GM12878 (cell line): ENCODE measurements at regions not wholly inside any gene's neighbourhood (a gene's known extent, or its start where the extent isn't known, plus 50 kb on each side); places are given as distances from the start of the nearest gene placed in this dataset.
"Not testable (repeated sequence)": the region's sequence is repeated elsewhere in the genome, so short reads cannot be mapped to it uniquely, and the experiment has no call there.

Experiments used
- ATAC-seq: fragments of 200-7000 bp; cut with Tn5 transposase; 3 replicates; pipeline ENCODE4 v1.9.1; 2020; ENCODE audit warnings: mild to moderate bottlenecking, moderate library complexity
- BruUV-seq: library from RNA; stranded (reverse); fragments of 400-500 nt; replicated peaks from 2 replicates; lab custom pipeline; 2021; lab: Mats Ljungman, UMichigan
- CTCF ChIA-PET: fragments of 300-600 bp; sonication (Branson Sonifier 250); formaldehyde crosslinking; extraction: SDS; loops from one replicate; lab custom pipeline; 2021; ENCODE audit warnings: inconsistent platforms; lab: Yijun Ruan, JAX
- POLR2A ChIA-PET: fragments of 350-600 bp; formaldehyde crosslinking; extraction: SDS; loops from one replicate; lab custom pipeline; 2021; ENCODE audit warnings: inconsistent platforms; lab: Charles Lee
- RAD21 ChIA-PET: fragments of 300-600 bp; sonication (Branson Sonifier 250); formaldehyde crosslinking; loops from one replicate; lab custom pipeline; 2023; ENCODE audit warnings: antibody characterized with exemption; ENCODE audit not compliant: unreplicated experiment; lab: Charles Lee
- SMC1A ChIA-PET: fragments of 300-600 bp; sonication (Branson Sonifier 250); formaldehyde crosslinking; loops from one replicate; lab custom pipeline; 2023; ENCODE audit not compliant: unreplicated experiment, uncharacterized antibody; lab: Charles Lee
- DNase-seq: peaks from one replicate; pipeline ENCODE4 v3.0.0-alpha.2; 2011; ENCODE audit warnings: low read depth, low spot score
- FAIRE-seq: peaks from 3 replicates; lab custom pipeline; 2011; peaks lifted over from hg19 to GRCh38; lab: Jason Lieb, UNC
- H2AFZ ChIP-seq: 2 replicates; pipeline ENCODE4 v1.6.0; 2011; ENCODE audit warnings: low read depth, low read length, control low read depth; ENCODE audit not compliant: control insufficient read depth
- H3K27ac ChIP-seq: 2 replicates; pipeline ENCODE4 v1.5.1; 2011; ENCODE audit warnings: control low read depth; ENCODE audit not compliant: control insufficient read depth, insufficient read depth
- H3K27me3 ChIP-seq, 2 experiments: replicated peaks in 1 of 2; 2 replicates each; pipeline versions ENCODE4 v1.6.0 to v1.6.1; 2011; ENCODE audit warnings: low read length in 1 of 2; ENCODE audit not compliant: control insufficient read depth in 2 of 2, insufficient read depth in 2 of 2
- H3K36me3 ChIP-seq, 2 experiments: 2 replicates each; pipeline ENCODE4 v1.5.1; 2011; ENCODE audit warnings: low read length in 1 of 2; ENCODE audit not compliant: control insufficient read depth in 2 of 2, insufficient read depth in 2 of 2
- H3K4me1 ChIP-seq: 2 replicates; pipeline ENCODE4 v1.6.1; 2011; ENCODE audit warnings: mild to moderate bottlenecking, low read length, moderate library complexity, mixed read lengths; ENCODE audit not compliant: control insufficient read depth, insufficient read depth
- H3K4me2 ChIP-seq: 2 replicates; pipeline ENCODE4 v1.6.0; 2011; ENCODE audit warnings: control low read depth; ENCODE audit not compliant: control insufficient read depth, insufficient read depth
- H3K4me3 ChIP-seq: fragments of 200-600 bp; sonication (generic); 2 replicates; pipeline ENCODE4 v1.5.1; 2016
- H3K79me2 ChIP-seq: 2 replicates; pipeline ENCODE4 v1.6.0; 2011; ENCODE audit warnings: low read length; ENCODE audit not compliant: control insufficient read depth, insufficient read depth
- H3K9ac ChIP-seq: 2 replicates; pipeline ENCODE4 v1.8.0; 2011; ENCODE audit warnings: low read length, control low read depth, mixed read lengths; ENCODE audit not compliant: control insufficient read depth, insufficient read depth
- H3K9me3 ChIP-seq: replicated peaks from 3 replicates; pipeline ENCODE4 v1.5.1; 2011; ENCODE audit warnings: mild to moderate bottlenecking, low read length; ENCODE audit not compliant: control insufficient read depth, insufficient read depth
- H4K20me1 ChIP-seq: 2 replicates; pipeline ENCODE4 v1.6.0; 2011; ENCODE audit not compliant: control insufficient read depth, insufficient read depth
- BCL3 ChIP-seq: IDR thresholded peaks from 2 replicates; pipeline ENCODE4 v1.6.1; 2011; ENCODE audit warnings: borderline replicate concordance, low read depth, mild to moderate bottlenecking, moderate library complexity, low read length; ENCODE audit not compliant: insufficient read depth, poor library complexity, severe bottlenecking
- FOXK2 ChIP-seq: fragments of 450-650 bp; IDR thresholded peaks from 2 replicates; pipeline ENCODE4 v1.6.1; 2017; ENCODE audit warnings: mild to moderate bottlenecking, moderate library complexity
- IRF4 ChIP-seq: IDR thresholded peaks from 2 replicates; pipeline ENCODE4 v1.6.1; 2011; ENCODE audit warnings: low read depth, low read length
- KAT2A ChIP-seq: conservative IDR thresholded peaks from 2 replicates; pipeline ENCODE4 v1.6.1; 2011; ENCODE audit warnings: low read depth, low read length; ENCODE audit not compliant: control insufficient read depth
- MTA3 ChIP-seq: IDR thresholded peaks from 2 replicates; pipeline ENCODE4 v1.6.1; 2012; ENCODE audit warnings: low read length, inconsistent platforms, borderline replicate concordance
- MYB ChIP-seq: fragments of 150-350 bp; IDR thresholded peaks from 2 replicates; pipeline ENCODE4 v1.6.1; 2014; ENCODE audit warnings: mild to moderate bottlenecking, low read depth, low read length, borderline replicate concordance
- NRF1 ChIP-seq: conservative IDR thresholded peaks from 2 replicates; pipeline ENCODE4 v1.6.1; 2011; ENCODE audit warnings: mild to moderate bottlenecking, low read depth, low read length, improper control_type of control experiment
- POU2F2 ChIP-seq: IDR thresholded peaks from 3 replicates; pipeline ENCODE4 v1.6.1; 2011; ENCODE audit warnings: low read depth, mild to moderate bottlenecking, low read length, borderline replicate concordance
- RAD21 ChIP-seq: IDR thresholded peaks from 2 replicates; pipeline ENCODE4 v1.6.1; 2011; ENCODE audit warnings: mild to moderate bottlenecking, low read depth, low read length, moderate library complexity; ENCODE audit not compliant: insufficient read depth
- RB1 ChIP-seq: fragments of 450-650 bp; formaldehyde crosslinking; IDR thresholded peaks from 2 replicates; pipeline ENCODE4 v1.6.1; 2017; ENCODE audit warnings: mild to moderate bottlenecking, borderline replicate concordance
- RCOR1 ChIP-seq: conservative IDR thresholded peaks from 2 replicates; pipeline ENCODE4 v1.6.1; 2012; ENCODE audit warnings: low read depth, low read length, improper control_type of control experiment
- SRF ChIP-seq, 2 experiments: IDR thresholded peaks; 2 replicates each; pipeline ENCODE4 v1.6.1; 2011; ENCODE audit warnings: low read depth in 2 of 2, low read length in 2 of 2, mild to moderate bottlenecking in 1 of 2, moderate library complexity in 1 of 2
- TAF1 ChIP-seq: IDR thresholded peaks from 2 replicates; pipeline ENCODE4 v1.6.1; 2011; ENCODE audit warnings: mild to moderate bottlenecking, low read depth, low read length, borderline replicate concordance
- WGBS: methylation state at CpG from one replicate; pipeline ENCODE4 v1.1.6; 2016; ENCODE audit warnings: low lambda C conversion rate; ENCODE audit not compliant: insufficient replicate concordance, insufficient coverage; ENCODE audit errors: missing lambda C conversion rate; 5-methylcytosine and 5-hydroxymethylcytosine counted together
- in situ Hi-C: fragments of 300-500 bp; cut with MboI; formaldehyde crosslinking; loops from 9 replicates; pipeline ENCODE4 v1.14.3; 2018; ENCODE audit warnings: mixed read lengths
- intact Hi-C: fragments of 100-400 bp; cut with micrococcal nuclease; formaldehyde crosslinking; loops from one replicate; pipeline ENCODE4 v1.14.2; 2022; ENCODE audit not compliant: unreplicated experiment
- TF ChIP-seq, protein P1 (sequence below): IDR thresholded peaks from 2 replicates; pipeline ENCODE4 v1.6.1; 2012; ENCODE audit warnings: low read depth, low read length, improper control_type of control experiment
- TF ChIP-seq, protein P2 (sequence below): IDR thresholded peaks from 2 replicates; pipeline ENCODE4 v1.6.1; 2012; ENCODE audit warnings: low read length, inconsistent platforms

GRCh38 chrX:104459796-104460195 lies 106.2 kb upstream of the IL1RAPL2 start (continued):
- TF ChIP-seq, protein P1, sequence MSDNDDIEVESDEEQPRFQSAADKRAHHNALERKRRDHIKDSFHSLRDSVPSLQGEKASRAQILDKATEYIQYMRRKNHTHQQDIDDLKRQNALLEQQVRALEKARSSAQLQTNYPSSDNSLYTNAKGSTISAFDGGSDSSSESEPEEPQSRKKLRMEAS = no peak
- TF ChIP-seq TAF1 (no peak), IRF4 (no peak), KAT2A (no peak)

- H3K27ac ChIP-seq, RAD21 ChIA-PET, POLR2A ChIA-PET, intact Hi-C loops, SMC1A ChIA-PET, DNase-seq, H3K4me2 ChIP-seq, H3K36me3 ChIP-seq, H4K20me1 ChIP-seq, H3K79me2 ChIP-seq, H3K9me3 ChIP-seq, FAIRE-seq, in situ Hi-C loops, CTCF ChIA-PET, H3K9ac ChIP-seq, H3K4me1 ChIP-seq, H3K27me3 ChIP-seq, H3K4me3 ChIP-seq, BruUV-seq, H2AFZ ChIP-seq, ATAC-seq: not testable (repeated sequence)
- WGBS = 29% methylated on average over 2 of the region's 2 CpGs
Observed at GRCh38 chrX:104457130-104457529, 108.9 kb upstream of the IL1RAPL2 start.

DNA sequence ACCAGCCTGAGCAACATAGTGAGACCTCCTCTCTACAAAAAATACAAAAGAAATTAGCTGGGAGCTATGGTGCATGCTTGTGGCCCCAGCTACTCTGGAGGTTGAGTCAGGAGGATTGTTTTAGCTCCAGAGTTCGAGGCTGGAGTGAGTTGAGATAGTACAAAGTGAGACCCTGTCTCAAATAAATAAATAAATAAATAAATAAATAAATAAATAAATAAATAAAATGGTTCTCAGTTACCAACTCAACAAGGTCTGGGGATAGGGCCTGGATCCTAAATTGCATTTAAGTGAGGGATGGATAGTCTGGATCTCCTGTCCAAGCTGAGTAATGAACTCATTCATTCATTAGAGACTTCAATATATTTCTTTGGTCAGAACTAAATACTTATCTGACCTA lies 115.7 kb upstream of the IL1RAPL2 start:
- H3K9me3 ChIP-seq = no peaks in the 10 kb centered on the region
- H4K20me1 ChIP-seq = no peaks in the 10 kb centered on the region
- intact Hi-C loops (no loop called here), in situ Hi-C loops (no loop called here)
- ATAC-seq (no peak), DNase-seq (no peak), FAIRE-seq (no peak)
- H3K27me3 ChIP-seq = no peaks in the 10 kb centered on the region; a peak in 1 of 4 replicates
- no peak overlapping the region for H3K4me2 ChIP-seq
- no peak overlapping the region for H3K27ac ChIP-seq
- WGBS = 0% methylated on average over 1 of the region's 1 CpG
- SMC1A ChIA-PET = no interaction called here
- no peaks in the 10 kb centered on the region for H3K36me3 ChIP-seq
- CTCF ChIA-PET = no interaction called here
- POLR2A ChIA-PET = no interaction called here
- RAD21 ChIA-PET = no interaction called here
- H3K4me1 ChIP-seq = no peaks in the 10 kb centered on the region
- no peak overlapping the region for H2AFZ ChIP-seq
- BruUV-seq = no TSS peak
- H3K4me3 ChIP-seq = no peak overlapping the region
- no peaks in the 10 kb centered on the region for H3K79me2 ChIP-seq
- H3K9ac ChIP-seq = no peak overlapping the region
- TF ChIP-seq RCOR1 (no peak), BCL3 (no peak), POU2F2 (no peak), NRF1 (no peak), RAD21 (no peak), FOXK2 (no peak), SRF (IDR thresholded peaks at IDR 0.05; ENCODE audit: low read depth in 2 of 2, low read length in 2 of 2) (no peak), MYB (no peak), RB1 (no peak), MTA3 (no peak)
- TF ChIP-seq, protein P2, sequence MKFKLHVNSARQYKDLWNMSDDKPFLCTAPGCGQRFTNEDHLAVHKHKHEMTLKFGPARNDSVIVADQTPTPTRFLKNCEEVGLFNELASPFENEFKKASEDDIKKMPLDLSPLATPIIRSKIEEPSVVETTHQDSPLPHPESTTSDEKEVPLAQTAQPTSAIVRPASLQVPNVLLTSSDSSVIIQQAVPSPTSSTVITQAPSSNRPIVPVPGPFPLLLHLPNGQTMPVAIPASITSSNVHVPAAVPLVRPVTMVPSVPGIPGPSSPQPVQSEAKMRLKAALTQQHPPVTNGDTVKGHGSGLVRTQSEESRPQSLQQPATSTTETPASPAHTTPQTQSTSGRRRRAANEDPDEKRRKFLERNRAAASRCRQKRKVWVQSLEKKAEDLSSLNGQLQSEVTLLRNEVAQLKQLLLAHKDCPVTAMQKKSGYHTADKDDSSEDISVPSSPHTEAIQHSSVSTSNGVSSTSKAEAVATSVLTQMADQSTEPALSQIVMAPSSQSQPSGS = no peak
